HepG2 (cell line): ENCODE measurements at regions not wholly inside any gene's neighbourhood (a gene's known extent, or its start where the extent isn't known, plus 50 kb on each side); places are given as distances from the start of the nearest gene placed in this dataset.

Experiments used
- ARID5B ChIP-seq: IDR thresholded peaks from 2 replicates; pipeline ENCODE4 v1.4.0; 2020; ENCODE audit warnings: mild to moderate bottlenecking, missing genetic modification reagents
- DNMT1 ChIP-seq: sonication (generic); formaldehyde crosslinking; IDR thresholded peaks from 2 replicates; pipeline ENCODE4 v1.5.1; 2020; ENCODE audit warnings: mild to moderate bottlenecking, missing genetic modification reagents
- EEA1 ChIP-seq: sonication (generic); formaldehyde crosslinking; IDR thresholded peaks from 2 replicates; pipeline ENCODE4 v1.5.1; 2020; ENCODE audit warnings: mild to moderate bottlenecking, missing genetic modification reagents, borderline replicate concordance
- EP300 ChIP-seq, 3 experiments: sonication (generic) in 1 of 3; formaldehyde crosslinking in 1 of 3; IDR thresholded peaks; 2 replicates each; pipeline versions ENCODE4 v1.5.1 to v1.6.1; 2011 to 2020; ENCODE audit warnings: low read depth in 2 of 3, low read length in 2 of 3, borderline replicate concordance in 1 of 3, improper control_type of control experiment in 1 of 3, mild to moderate bottlenecking in 1 of 3, missing genetic modification reagents in 1 of 3, moderate library complexity in 1 of 3
- FOXA1 ChIP-seq, 2 experiments: fragments of 450-650 bp in 1 of 2; sonication (generic) in 1 of 2; formaldehyde crosslinking in 1 of 2; IDR thresholded peaks; 2 replicates each; pipeline versions ENCODE4 v1.4.0 to v1.6.1; 2016 to 2020; ENCODE audit warnings: missing genetic modification reagents in 1 of 2
- FOXJ3 ChIP-seq: sonication (generic); formaldehyde crosslinking; IDR thresholded peaks from 2 replicates; pipeline ENCODE4 v1.4.0; 2020; ENCODE audit warnings: missing genetic modification reagents, mild to moderate bottlenecking, borderline replicate concordance
- PHF21A ChIP-seq: sonication (generic); formaldehyde crosslinking; IDR thresholded peaks from 2 replicates; pipeline ENCODE4 v1.5.0; 2020; ENCODE audit warnings: mild to moderate bottlenecking, missing genetic modification reagents
- PRPF4 ChIP-seq: fragments of 200-400 bp; formaldehyde crosslinking; IDR thresholded peaks from 2 replicates; pipeline ENCODE4 v1.6.1; 2016; ENCODE audit warnings: low read length, low read depth; ENCODE audit not compliant: poor library complexity, severe bottlenecking
- TEAD3 ChIP-seq: optimal IDR thresholded peaks from 2 replicates; pipeline ENCODE3; 2016; ENCODE audit warnings: borderline replicate concordance
- ZNF142 ChIP-seq: sonication (generic); formaldehyde crosslinking; IDR thresholded peaks from 2 replicates; pipeline ENCODE4 v1.4.0; 2020; ENCODE audit warnings: missing genetic modification reagents
- ZNF30 ChIP-seq: sonication (generic); formaldehyde crosslinking; IDR thresholded peaks from 2 replicates; pipeline ENCODE4 v1.5.0; 2020; ENCODE audit warnings: mild to moderate bottlenecking, missing genetic modification reagents
- TF ChIP-seq, protein P1 (sequence below): sonication (generic); formaldehyde crosslinking; IDR thresholded peaks from 2 replicates; pipeline ENCODE4 v1.4.0; 2020; ENCODE audit warnings: missing genetic modification reagents, borderline replicate concordance
- TF ChIP-seq, protein P2 (sequence below): sonication (generic); formaldehyde crosslinking; IDR thresholded peaks from 2 replicates; pipeline ENCODE4 v1.9.0; 2021; ENCODE audit warnings: missing genetic modification reagents, mild to moderate bottlenecking, borderline replicate concordance

DNA sequence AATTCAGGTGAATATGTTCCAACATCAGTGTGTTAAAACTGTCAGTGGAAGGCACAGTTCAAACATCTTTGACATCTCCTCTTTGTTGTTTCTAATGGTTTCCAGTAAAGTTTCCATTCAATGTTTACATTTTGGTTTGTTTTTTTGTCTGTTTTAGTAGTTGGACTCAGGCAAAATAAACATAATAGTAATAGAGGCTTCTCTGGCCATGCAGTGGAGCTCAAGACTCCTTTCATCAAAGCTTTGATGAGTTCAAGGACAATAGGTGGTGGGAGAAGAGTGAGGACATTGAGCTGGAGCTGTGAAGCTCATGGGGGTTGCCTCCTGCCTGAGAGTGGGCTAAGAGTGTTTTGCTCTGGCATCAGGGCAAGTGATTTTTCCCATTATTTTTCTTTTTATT, 1853.7 kb upstream of the CELF4 start (continued):
- TF ChIP-seq PHF21A (CRISPR knock-in tag) (no peak), PRPF4 (no peak), ZNF30 (CRISPR knock-in tag) (no peak), ZNF142 (no peak), TEAD3 (CRISPR knock-in tag) (peak; percentile 27), FOXA1 (IDR thresholded peaks at IDR 0.05) (peak; percentile 56; the same call in 1 of the 2 replicates), FOXA1 (CRISPR knock-in tag; IDR thresholded peaks at IDR 0.05) (peak; percentile 71; the same call in 1 of the 2 replicates), ARID5B (CRISPR knock-in tag) (peak; percentile 96), DNMT1 (CRISPR knock-in tag) (no peak), FOXJ3 (CRISPR knock-in tag) (peak; percentile 44; the same call in 1 of the 2 replicates), EEA1 (no peak), EP300 (IDR thresholded peaks at IDR 0.05; ENCODE audit: low read depth in 2 of 2, low read length in 2 of 2) (peak in 1 of 2 experiments; percentile 90; a peak in 2 of 4 replicates), EP300 (CRISPR knock-in tag; IDR thresholded peaks at IDR 0.05; ENCODE audit: borderline replicate concordance) (peak; percentile 78; the same call in 1 of the 2 replicates)
- TF ChIP-seq, protein P1, sequence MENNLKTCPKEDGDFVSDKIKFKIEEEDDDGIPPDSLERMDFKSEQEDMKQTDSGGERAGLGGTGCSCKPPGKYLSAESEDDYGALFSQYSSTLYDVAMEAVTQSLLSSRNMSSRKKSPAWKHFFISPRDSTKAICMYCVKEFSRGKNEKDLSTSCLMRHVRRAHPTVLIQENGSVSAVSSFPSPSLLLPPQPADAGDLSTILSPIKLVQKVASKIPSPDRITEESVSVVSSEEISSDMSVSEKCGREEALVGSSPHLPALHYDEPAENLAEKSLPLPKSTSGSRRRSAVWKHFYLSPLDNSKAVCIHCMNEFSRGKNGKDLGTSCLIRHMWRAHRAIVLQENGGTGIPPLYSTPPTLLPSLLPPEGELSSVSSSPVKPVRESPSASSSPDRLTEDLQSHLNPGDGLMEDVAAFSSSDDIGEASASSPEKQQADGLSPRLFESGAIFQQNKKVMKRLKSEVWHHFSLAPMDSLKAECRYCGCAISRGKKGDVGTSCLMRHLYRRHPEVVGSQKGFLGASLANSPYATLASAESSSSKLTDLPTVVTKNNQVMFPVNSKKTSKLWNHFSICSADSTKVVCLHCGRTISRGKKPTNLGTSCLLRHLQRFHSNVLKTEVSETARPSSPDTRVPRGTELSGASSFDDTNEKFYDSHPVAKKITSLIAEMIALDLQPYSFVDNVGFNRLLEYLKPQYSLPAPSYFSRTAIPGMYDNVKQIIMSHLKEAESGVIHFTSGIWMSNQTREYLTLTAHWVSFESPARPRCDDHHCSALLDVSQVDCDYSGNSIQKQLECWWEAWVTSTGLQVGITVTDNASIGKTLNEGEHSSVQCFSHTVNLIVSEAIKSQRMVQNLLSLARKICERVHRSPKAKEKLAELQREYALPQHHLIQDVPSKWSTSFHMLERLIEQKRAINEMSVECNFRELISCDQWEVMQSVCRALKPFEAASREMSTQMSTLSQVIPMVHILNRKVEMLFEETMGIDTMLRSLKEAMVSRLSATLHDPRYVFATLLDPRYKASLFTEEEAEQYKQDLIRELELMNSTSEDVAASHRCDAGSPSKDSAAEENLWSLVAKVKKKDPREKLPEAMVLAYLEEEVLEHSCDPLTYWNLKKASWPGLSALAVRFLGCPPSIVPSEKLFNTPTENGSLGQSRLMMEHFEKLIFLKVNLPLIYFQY (CRISPR knock-in tag) = no peak
- TF ChIP-seq, protein P2, sequence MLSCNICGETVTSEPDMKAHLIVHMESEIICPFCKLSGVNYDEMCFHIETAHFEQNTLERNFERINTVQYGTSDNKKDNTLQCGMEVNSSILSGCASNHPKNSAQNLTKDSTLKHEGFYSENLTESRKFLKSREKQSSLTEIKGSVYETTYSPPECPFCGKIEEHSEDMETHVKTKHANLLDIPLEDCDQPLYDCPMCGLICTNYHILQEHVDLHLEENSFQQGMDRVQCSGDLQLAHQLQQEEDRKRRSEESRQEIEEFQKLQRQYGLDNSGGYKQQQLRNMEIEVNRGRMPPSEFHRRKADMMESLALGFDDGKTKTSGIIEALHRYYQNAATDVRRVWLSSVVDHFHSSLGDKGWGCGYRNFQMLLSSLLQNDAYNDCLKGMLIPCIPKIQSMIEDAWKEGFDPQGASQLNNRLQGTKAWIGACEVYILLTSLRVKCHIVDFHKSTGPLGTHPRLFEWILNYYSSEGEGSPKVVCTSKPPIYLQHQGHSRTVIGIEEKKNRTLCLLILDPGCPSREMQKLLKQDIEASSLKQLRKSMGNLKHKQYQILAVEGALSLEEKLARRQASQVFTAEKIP (CRISPR knock-in tag) = no peak
